ENCODE measurements at regions not wholly inside any gene's neighbourhood (a gene's known extent, or its start where the extent isn't known, plus 50 kb on each side); places are given as distances from the start of the nearest gene placed in this dataset.

- TF ChIP-seq CTCF (IDR thresholded peaks at IDR 0.05) (no peak), SIN3A (IDR thresholded peaks at IDR 0.05; ENCODE audit: borderline replicate concordance, insufficient read depth, low read depth, low read length) (no peak), POLR2AphosphoS5 (IDR thresholded peaks at IDR 0.05; ENCODE audit: low read depth, low read length) (no peak), TCF7L2 (IDR thresholded peaks at IDR 0.05; ENCODE audit: low read depth, low read length) (no peak)
- TF ChIP-seq, protein P1, sequence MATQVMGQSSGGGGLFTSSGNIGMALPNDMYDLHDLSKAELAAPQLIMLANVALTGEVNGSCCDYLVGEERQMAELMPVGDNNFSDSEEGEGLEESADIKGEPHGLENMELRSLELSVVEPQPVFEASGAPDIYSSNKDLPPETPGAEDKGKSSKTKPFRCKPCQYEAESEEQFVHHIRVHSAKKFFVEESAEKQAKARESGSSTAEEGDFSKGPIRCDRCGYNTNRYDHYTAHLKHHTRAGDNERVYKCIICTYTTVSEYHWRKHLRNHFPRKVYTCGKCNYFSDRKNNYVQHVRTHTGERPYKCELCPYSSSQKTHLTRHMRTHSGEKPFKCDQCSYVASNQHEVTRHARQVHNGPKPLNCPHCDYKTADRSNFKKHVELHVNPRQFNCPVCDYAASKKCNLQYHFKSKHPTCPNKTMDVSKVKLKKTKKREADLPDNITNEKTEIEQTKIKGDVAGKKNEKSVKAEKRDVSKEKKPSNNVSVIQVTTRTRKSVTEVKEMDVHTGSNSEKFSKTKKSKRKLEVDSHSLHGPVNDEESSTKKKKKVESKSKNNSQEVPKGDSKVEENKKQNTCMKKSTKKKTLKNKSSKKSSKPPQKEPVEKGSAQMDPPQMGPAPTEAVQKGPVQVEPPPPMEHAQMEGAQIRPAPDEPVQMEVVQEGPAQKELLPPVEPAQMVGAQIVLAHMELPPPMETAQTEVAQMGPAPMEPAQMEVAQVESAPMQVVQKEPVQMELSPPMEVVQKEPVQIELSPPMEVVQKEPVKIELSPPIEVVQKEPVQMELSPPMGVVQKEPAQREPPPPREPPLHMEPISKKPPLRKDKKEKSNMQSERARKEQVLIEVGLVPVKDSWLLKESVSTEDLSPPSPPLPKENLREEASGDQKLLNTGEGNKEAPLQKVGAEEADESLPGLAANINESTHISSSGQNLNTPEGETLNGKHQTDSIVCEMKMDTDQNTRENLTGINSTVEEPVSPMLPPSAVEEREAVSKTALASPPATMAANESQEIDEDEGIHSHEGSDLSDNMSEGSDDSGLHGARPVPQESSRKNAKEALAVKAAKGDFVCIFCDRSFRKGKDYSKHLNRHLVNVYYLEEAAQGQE (IDR thresholded peaks at IDR 0.05; ENCODE audit: insufficient read depth in 1 of 2, low read depth in 2 of 2, low read length in 1 of 2): no peak
Observed at GRCh38 chr5:37933576-37933975, 93.7 kb upstream of the GDNF start.
